K562 (cell line): ENCODE measurements at regions not wholly inside any gene's neighbourhood (a gene's known extent, or its start where the extent isn't known, plus 50 kb on each side); places are given as distances from the start of the nearest gene placed in this dataset.

Experiments
- ATAC-seq: fragments of 200-7000 bp; cut with Tn5 transposase; 3 replicates; pipeline ENCODE4 v1.9.1; 2020; ENCODE audit warnings: moderate library complexity
- BruUV-seq: library from RNA; stranded (reverse); fragments of 400-500 nt; replicated peaks from 2 replicates; lab custom pipeline; 2021; lab: Mats Ljungman, UMichigan
- CTCF ChIA-PET: fragments of 300-600 bp; formaldehyde crosslinking; extraction: SDS; loops from one replicate; lab custom pipeline; 2021; ENCODE audit warnings: low intra/inter-chr PET ratio; lab: Yijun Ruan, JAX
- POLR2A ChIA-PET: fragments of 300-600, 350-650 bp; sonication (Branson Sonifier 250); formaldehyde crosslinking; extraction: SDS; loops from one replicate; lab custom pipeline; 2021; ENCODE audit warnings: antibody characterized with exemption, inconsistent platforms; lab: Yijun Ruan, JAX
- DNase-seq, 4 experiments: peaks; one replicate each; pipeline versions ENCODE4 v3.0.0 to v3.0.0-alpha.2; 2011 to 2018; ENCODE audit warnings: low spot score in 3 of 4, mixed read lengths in 3 of 4; ENCODE audit errors: extremely low read depth in 1 of 4
- FAIRE-seq: peaks from 2 replicates; lab custom pipeline; 2011; peaks lifted over from hg19 to GRCh38; lab: Jason Lieb, UNC
- H2AFZ ChIP-seq: 2 replicates; pipeline ENCODE4 v1.6.0; 2011; ENCODE audit warnings: low read depth, low read length, control low read depth, inconsistent platforms
- H3K27ac ChIP-seq: fragments of 200-600 bp; 3 replicates; pipeline ENCODE4 v1.8.0; 2011; ENCODE audit warnings: low read depth, mild to moderate bottlenecking, control low read depth, inconsistent platforms, low read length, moderate library complexity, mixed read lengths; ENCODE audit errors: extremely low read depth
- H3K27me3 ChIP-seq, 2 experiments: fragments of 300-600 bp in 1 of 2; 2 replicates in 1 of 2; 3 replicates in 1 of 2; pipeline versions ENCODE4 v1.6.0 to v1.8.0; 2011; ENCODE audit warnings: inconsistent platforms in 2 of 2, low read length in 2 of 2, mild to moderate bottlenecking in 1 of 2, mixed read lengths in 1 of 2, moderate library complexity in 1 of 2; ENCODE audit not compliant: control insufficient read depth in 2 of 2, insufficient read depth in 2 of 2
- H3K36me3 ChIP-seq: fragments of 300-600 bp; 3 replicates; pipeline ENCODE4 v1.8.0; 2011; ENCODE audit warnings: mild to moderate bottlenecking, low read length, inconsistent platforms; ENCODE audit not compliant: control insufficient read depth, insufficient read depth
- H3K4me1 ChIP-seq, 2 experiments: fragments of 200-600 bp in 1 of 2; replicated peaks in 1 of 2; 2 replicates in 1 of 2; 3 replicates in 1 of 2; pipeline versions ENCODE4 v1.5.1 to v1.8.0; 2011; ENCODE audit warnings: inconsistent platforms in 2 of 2, low read length in 2 of 2, mild to moderate bottlenecking in 1 of 2, mixed read lengths in 1 of 2, moderate library complexity in 1 of 2; ENCODE audit not compliant: control insufficient read depth in 2 of 2, insufficient read depth in 2 of 2
- H3K4me2 ChIP-seq: 2 replicates; pipeline ENCODE4 v1.6.1; 2011; ENCODE audit warnings: low read length, control low read depth, inconsistent platforms, mixed read lengths; ENCODE audit not compliant: insufficient read depth
- H3K4me3 ChIP-seq: fragments of 200-600 bp; sonication (generic), shearing (Covaris generic); 2 replicates; pipeline ENCODE4 v1.5.1; 2016; ENCODE audit warnings: control low read depth, inconsistent platforms
- H3K79me2 ChIP-seq: fragments of 200-600 bp; 3 replicates; pipeline ENCODE4 v1.8.0; 2011; ENCODE audit warnings: low read length, inconsistent platforms; ENCODE audit not compliant: control insufficient read depth, insufficient read depth
- H3K9ac ChIP-seq, 2 experiments: 2 replicates each; pipeline versions ENCODE4 v1.6.0 to v1.6.1; 2011; ENCODE audit warnings: low read depth in 2 of 2, low read length in 2 of 2, control low read depth in 1 of 2, inconsistent platforms in 1 of 2, mild to moderate bottlenecking in 1 of 2, mixed read lengths in 1 of 2; ENCODE audit not compliant: insufficient read depth in 1 of 2
- H3K9me1 ChIP-seq: one replicate; pipeline ENCODE4 v1.6.0; 2011; ENCODE audit warnings: inconsistent platforms, mild to moderate bottlenecking, low read length, moderate library complexity; ENCODE audit not compliant: control insufficient read depth, insufficient read depth
- H3K9me3 ChIP-seq: replicated peaks from 2 replicates; pipeline ENCODE4 v1.5.1; 2011; ENCODE audit warnings: low read depth, low read length, inconsistent platforms; ENCODE audit not compliant: control insufficient read depth, insufficient read depth
- H4K20me1 ChIP-seq: replicated peaks from 2 replicates; pipeline ENCODE4 v1.6.1; 2011; ENCODE audit warnings: low read length, inconsistent platforms, mixed read lengths; ENCODE audit not compliant: control insufficient read depth, insufficient read depth
- C11orf30 ChIP-seq: fragments of 450-650 bp; IDR thresholded peaks from 2 replicates; pipeline ENCODE4 v1.6.1; 2016; ENCODE audit warnings: low read depth, mild to moderate bottlenecking
- IRF2 ChIP-seq: sonication (generic); formaldehyde crosslinking; IDR thresholded peaks from 2 replicates; pipeline ENCODE4 v1.8.1; 2022; ENCODE audit warnings: mild to moderate bottlenecking, missing genetic modification reagents
- MAFF ChIP-seq: IDR thresholded peaks from 2 replicates; pipeline ENCODE4 v1.6.1; 2012; ENCODE audit warnings: low read length, improper control_type of control experiment
- MAFG ChIP-seq: fragments of 450-650 bp; conservative IDR thresholded peaks from 2 replicates; pipeline ENCODE4 v1.6.1; 2016; ENCODE audit warnings: missing genetic modification characterization, missing compliant biosample characterization
- MAFK ChIP-seq: IDR thresholded peaks from 2 replicates; pipeline ENCODE4 v1.6.1; 2011; ENCODE audit warnings: low read length, improper control_type of control experiment
- MEF2D ChIP-seq: conservative IDR thresholded peaks from 2 replicates; pipeline ENCODE4 v1.6.1; 2016; ENCODE audit warnings: low read depth, missing genetic modification characterization, missing compliant biosample characterization
- OTX1 ChIP-seq: fragments of 450-650 bp; formaldehyde crosslinking; IDR thresholded peaks from 2 replicates; pipeline ENCODE4 v1.4.0; 2022; ENCODE audit warnings: mild to moderate bottlenecking
- PHB2 ChIP-seq: fragments of 450-650 bp; IDR thresholded peaks from 2 replicates; pipeline ENCODE4 v1.6.1; 2017; ENCODE audit warnings: low read depth
- TBP ChIP-seq: optimal IDR thresholded peaks from 2 replicates; pipeline ENCODE3; 2011; ENCODE audit warnings: low read depth, low read length, improper control_type of control experiment
- ZNF316 ChIP-seq: fragments of 450-650 bp; IDR thresholded peaks from 2 replicates; pipeline ENCODE4 v1.6.1; 2016
- ZNF583 ChIP-seq: fragments of 250-450 bp; sonication (Bioruptor Pico); IDR thresholded peaks from 2 replicates; pipeline ENCODE4 v1.4.0; 2020
- WGBS: fragments of 100-300 bp; shearing (Covaris generic); methylation state at CpG from one replicate; pipeline ENCODE4 v1.1.6; 2016; ENCODE audit warnings: low coverage, mixed read lengths; ENCODE audit not compliant: insufficient coverage; ENCODE audit errors: missing lambda C conversion rate; 5-methylcytosine and 5-hydroxymethylcytosine counted together
- in situ Hi-C: fragments of 300-500 bp; cut with MboI; formaldehyde crosslinking; loops from 4 replicates; pipeline ENCODE4 v1.15.0; 2018; ENCODE audit warnings: inconsistent platforms, mixed read lengths
- intact Hi-C: fragments of 100-400 bp; cut with micrococcal nuclease; formaldehyde crosslinking; loops from 2 replicates; pipeline ENCODE4 v1.14.2; 2022

GRCh38 chr7:67900456-67900855 lies 903.8 kb downstream of the TYW1 start:
- Histone ChIP-seq H3K4me1 (no peaks in the 10 kb centered on the region), H4K20me1 (no peaks in the 10 kb centered on the region), H3K9me1 (no peaks in the 10 kb centered on the region), H2AFZ (no peak overlapping the region), H3K4me3 (no peak overlapping the region), H3K27me3 (no peaks in the 10 kb centered on the region; a peak in 1 of 5 replicates), H3K9me3 (no peaks in the 10 kb centered on the region), H3K9ac (no peak overlapping the region), H3K36me3 (no peaks in the 10 kb centered on the region), H3K27ac (no peak overlapping the region), H3K79me2 (no peaks in the 10 kb centered on the region), H3K4me2 (no peak overlapping the region)
- intact Hi-C loops = no loop called here
- POLR2A ChIA-PET = no interaction called here
- FAIRE-seq (no peak), DNase-seq (no peak), ATAC-seq (no peak)
- CTCF ChIA-PET = no interaction called here
- in situ Hi-C loops = no loop called here
- TF ChIP-seq MAFG (tag) (peak; percentile 86), TBP (no peak), C11orf30 (peak; percentile 90), MEF2D (tag) (no peak), ZNF583 (no peak), MAFF (peak; percentile 89), IRF2 (CRISPR knock-in tag) (no peak), PHB2 (no peak), ZNF316 (peak; percentile 92), MAFK (peak; percentile 90), OTX1 (CRISPR knock-in tag) (no peak)
- WGBS = 3% methylated on average over 2 of the region's 2 CpGs
- no TSS peak for BruUV-seq
